HT1080 (cell line): ENCODE measurements at regions not wholly inside any gene's neighbourhood (a gene's known extent, or its start where the extent isn't known, plus 50 kb on each side); places are given as distances from the start of the nearest gene placed in this dataset.

Experiments
- DNase-seq: peaks from one replicate; pipeline ENCODE4 v3.0.0-alpha.2; 2015; ENCODE audit warnings: low read depth

- no peak for DNase-seq
These were observed 161.8 kb upstream of the SERP2 start for GRCh38 chr13:44211704-44212346.

- DNase-seq, result no peak
These were observed 160.8 kb upstream of the SERP2 start for GRCh38 chr13:44212633-44213396.

GRCh38 chr13:44218501-44219240 is 155.0 kb upstream of the SERP2 start:
- no peak for DNase-seq

GRCh38 chr13:44219577-44220548 is 153.8 kb upstream of the SERP2 start:
- peak; percentile 72 for DNase-seq

- DNase-seq, result no peak
These were observed 152.7 kb upstream of the SERP2 start for GRCh38 chr13:44220948-44221347.

GRCh38 chr13:44221657-44222056 is 152.0 kb upstream of the SERP2 start:
- no peak for DNase-seq

GRCh38 chr13:44223770-44224444 is 149.7 kb upstream of the SERP2 start:
- DNase-seq, result no peak

- DNase-seq, result no peak
These were observed 149.0 kb upstream of the SERP2 start for GRCh38 chr13:44224450-44225149.

- no peak for DNase-seq
These were observed 144.1 kb upstream of the SERP2 start for GRCh38 chr13:44229371-44230030.

- DNase-seq, result no peak
These were observed 143.6 kb upstream of the SERP2 start for GRCh38 chr13:44230071-44230470.

- no peak for DNase-seq
These were observed 142.9 kb upstream of the SERP2 start for GRCh38 chr13:44230736-44231135.

GRCh38 chr13:44231786-44232516 is 141.7 kb upstream of the SERP2 start:
- peak; percentile 78 for DNase-seq

GRCh38 chr13:44232774-44233173 is 140.8 kb upstream of the SERP2 start:
- no peak for DNase-seq

- DNase-seq, result no peak
These were observed 139.1 kb upstream of the SERP2 start for GRCh38 chr13:44234566-44234965.

- no peak for DNase-seq
These were observed 137.3 kb upstream of the SERP2 start for GRCh38 chr13:44236370-44236769.

- DNase-seq, result no peak
These were observed 136.8 kb upstream of the SERP2 start for GRCh38 chr13:44236801-44237207.

- DNase-seq, result peak; percentile 97
These were observed 136.3 kb upstream of the SERP2 start for GRCh38 chr13:44237276-44237767.

GRCh38 chr13:44237881-44238421 is 135.7 kb upstream of the SERP2 start:
- DNase-seq, result no peak
